ENCODE measurements at regions not wholly inside any gene's neighbourhood (a gene's known extent, or its start where the extent isn't known, plus 50 kb on each side); places are given as distances from the start of the nearest gene placed in this dataset.

DNA sequence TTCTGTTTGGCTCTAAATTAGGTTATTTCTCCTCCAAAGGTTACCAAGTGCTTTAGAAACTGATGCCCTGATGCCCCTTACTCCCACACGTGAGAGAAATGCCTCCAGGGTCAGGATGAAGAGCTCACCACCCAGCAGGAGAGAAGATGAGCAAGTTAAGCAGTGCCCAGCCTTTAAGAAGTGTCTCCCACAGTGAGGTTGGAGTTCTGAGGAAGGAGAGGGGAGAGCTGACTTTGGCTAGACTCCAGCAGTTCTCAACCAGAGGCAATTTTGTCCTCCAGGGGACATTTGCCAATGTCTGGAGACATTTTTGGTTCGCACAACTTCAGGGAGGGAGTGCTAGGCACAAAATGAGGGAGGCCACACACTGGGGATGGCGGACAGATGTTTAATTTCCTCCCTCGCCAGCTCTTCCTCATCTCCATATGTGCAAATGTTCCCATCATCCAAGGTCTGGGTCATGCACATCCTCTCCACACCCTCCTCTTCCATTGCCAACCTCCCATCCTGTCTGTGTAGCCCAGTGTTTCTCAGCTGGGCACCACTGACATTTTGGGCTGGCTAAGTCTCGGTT is 50.6 kb upstream of the SLC7A14 start:
- H3K36me3 ChIP-seq (ENCODE audit: control insufficient read depth in 2 of 2, insufficient read depth in 2 of 2, low read length in 1 of 2) = no peaks in the 10 kb centered on the region
- no peaks in the 10 kb centered on the region for H3K4me1 ChIP-seq (ENCODE audit: control insufficient read depth in 2 of 2, insufficient read depth in 2 of 2, low read length in 1 of 2)
- H3K4me3 ChIP-seq (ENCODE audit: low read depth in 1 of 2, low read length in 2 of 2) = no peak overlapping the region
- WGBS, 2 donors = 68 to 72% methylated on average over 5 of the region's 5 CpGs
- H3K27me3 ChIP-seq (ENCODE audit: control insufficient read depth in 1 of 2, insufficient read depth in 2 of 2, low read length in 2 of 2) = no peaks in the 10 kb centered on the region
- H3K9me3 ChIP-seq (ENCODE audit: control insufficient read depth in 2 of 2, insufficient read depth in 1 of 2, low read depth in 1 of 2, low read length in 1 of 2) = no peaks in the 10 kb centered on the region
- H3K27ac ChIP-seq (ENCODE audit: low read depth in 2 of 2, low read length in 1 of 2) = no peak overlapping the region
